ENCODE measurements at regions not wholly inside any gene's neighbourhood (a gene's known extent, or its start where the extent isn't known, plus 50 kb on each side); places are given as distances from the start of the nearest gene placed in this dataset.

- H3K27me3 ChIP-seq (replicated peaks; ENCODE audit: control insufficient read depth, insufficient read depth, low read length): no peaks in the 10 kb centered on the region; the same call in 1 of the 2 replicates
- TF ChIP-seq, protein P1, sequence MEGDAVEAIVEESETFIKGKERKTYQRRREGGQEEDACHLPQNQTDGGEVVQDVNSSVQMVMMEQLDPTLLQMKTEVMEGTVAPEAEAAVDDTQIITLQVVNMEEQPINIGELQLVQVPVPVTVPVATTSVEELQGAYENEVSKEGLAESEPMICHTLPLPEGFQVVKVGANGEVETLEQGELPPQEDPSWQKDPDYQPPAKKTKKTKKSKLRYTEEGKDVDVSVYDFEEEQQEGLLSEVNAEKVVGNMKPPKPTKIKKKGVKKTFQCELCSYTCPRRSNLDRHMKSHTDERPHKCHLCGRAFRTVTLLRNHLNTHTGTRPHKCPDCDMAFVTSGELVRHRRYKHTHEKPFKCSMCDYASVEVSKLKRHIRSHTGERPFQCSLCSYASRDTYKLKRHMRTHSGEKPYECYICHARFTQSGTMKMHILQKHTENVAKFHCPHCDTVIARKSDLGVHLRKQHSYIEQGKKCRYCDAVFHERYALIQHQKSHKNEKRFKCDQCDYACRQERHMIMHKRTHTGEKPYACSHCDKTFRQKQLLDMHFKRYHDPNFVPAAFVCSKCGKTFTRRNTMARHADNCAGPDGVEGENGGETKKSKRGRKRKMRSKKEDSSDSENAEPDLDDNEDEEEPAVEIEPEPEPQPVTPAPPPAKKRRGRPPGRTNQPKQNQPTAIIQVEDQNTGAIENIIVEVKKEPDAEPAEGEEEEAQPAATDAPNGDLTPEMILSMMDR (IDR thresholded peaks at IDR 0.05; ENCODE audit: insufficient read depth, low read length, poor library complexity, severe bottlenecking): no peak
- no peak overlapping the region for H3K4me3 ChIP-seq (replicated peaks; ENCODE audit: low read depth, low read length)
- H3K36me3 ChIP-seq (ENCODE audit: control insufficient read depth, insufficient read depth, low read length): no peaks in the 10 kb centered on the region
- no peak for DNase-seq (ENCODE audit: extremely low read depth, insufficient read length)
These were observed 116.3 kb downstream of the MAF start for GRCh38 chr16:79484237-79484636.

- no peak for DNase-seq (ENCODE audit: extremely low read depth, insufficient read length)
- TF ChIP-seq, protein P1 (IDR thresholded peaks at IDR 0.05; ENCODE audit: insufficient read depth, low read length, poor library complexity, severe bottlenecking): no peak
- no peak overlapping the region for H3K4me3 ChIP-seq (replicated peaks; ENCODE audit: low read depth, low read length)
- no peaks in the 10 kb centered on the region for H3K36me3 ChIP-seq (ENCODE audit: control insufficient read depth, insufficient read depth, low read length)
- no peaks in the 10 kb centered on the region; the same call in 1 of the 2 replicates for H3K27me3 ChIP-seq (replicated peaks; ENCODE audit: control insufficient read depth, insufficient read depth, low read length)
These were observed 117.2 kb downstream of the MAF start for GRCh38 chr16:79483336-79483735.

GRCh38 chr16:79482011-79482410 lies 118.5 kb downstream of the MAF start:
- DNase-seq (ENCODE audit: extremely low read depth, insufficient read length): no peak
- TF ChIP-seq, protein P1 (IDR thresholded peaks at IDR 0.05; ENCODE audit: insufficient read depth, low read length, poor library complexity, severe bottlenecking): no peak
- no peak overlapping the region for H3K4me3 ChIP-seq (replicated peaks; ENCODE audit: low read depth, low read length)
- H3K36me3 ChIP-seq (ENCODE audit: control insufficient read depth, insufficient read depth, low read length): no peaks in the 10 kb centered on the region
- H3K27me3 ChIP-seq (replicated peaks; ENCODE audit: control insufficient read depth, insufficient read depth, low read length): no peaks in the 10 kb centered on the region; the same call in 1 of the 2 replicates

DNA sequence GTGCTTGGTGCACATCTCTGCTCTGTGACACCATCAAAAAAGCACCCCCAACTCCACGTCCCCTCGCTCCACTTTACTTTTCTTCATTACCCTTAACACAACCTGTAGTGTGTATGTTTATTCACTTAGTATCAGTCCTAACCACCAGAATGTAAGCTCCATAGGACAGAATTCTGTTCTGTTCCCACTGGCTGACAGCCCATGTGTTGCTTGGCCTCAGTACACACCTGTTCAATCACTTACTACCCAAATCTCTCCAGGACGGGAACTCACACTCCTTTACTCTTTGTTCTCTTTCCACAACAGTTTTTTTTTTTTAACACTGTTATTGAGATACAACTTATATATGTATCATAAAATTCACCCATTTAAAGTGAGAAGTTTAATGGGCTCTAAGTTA lies 119.6 kb downstream of the MAF start:
- no peaks in the 10 kb centered on the region for H3K36me3 ChIP-seq (ENCODE audit: control insufficient read depth, insufficient read depth, low read length)
- H3K27me3 ChIP-seq (replicated peaks; ENCODE audit: control insufficient read depth, insufficient read depth, low read length): no peaks in the 10 kb centered on the region; the same call in none of the 2 replicates
- H3K4me3 ChIP-seq (replicated peaks; ENCODE audit: low read depth, low read length): no peak overlapping the region
- TF ChIP-seq, protein P1 (IDR thresholded peaks at IDR 0.05; ENCODE audit: insufficient read depth, low read length, poor library complexity, severe bottlenecking): no peak
- no peak for DNase-seq (ENCODE audit: extremely low read depth, insufficient read length)

DNA sequence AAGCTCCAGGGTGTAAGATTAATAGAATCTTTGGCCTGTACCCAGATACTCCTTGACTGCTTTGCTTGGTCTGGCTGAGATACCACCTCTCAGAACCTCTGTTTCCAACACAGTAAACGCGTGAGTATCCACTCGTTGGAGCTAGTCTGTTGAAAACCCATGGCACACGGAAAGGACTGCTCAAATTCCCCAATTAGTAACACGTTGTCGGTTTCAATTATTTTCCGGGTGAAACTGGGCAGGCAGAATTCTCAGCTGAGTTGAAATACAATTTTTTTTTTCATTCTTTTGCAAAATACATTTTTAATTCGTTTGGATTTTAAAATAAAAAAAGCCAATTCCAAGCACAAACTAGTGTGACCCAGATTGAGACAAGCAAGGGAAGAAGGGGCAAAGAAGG lies 120.5 kb downstream of the MAF start:
- DNase-seq (ENCODE audit: extremely low read depth, insufficient read length): no peak
- TF ChIP-seq, protein P1 (IDR thresholded peaks at IDR 0.05; ENCODE audit: insufficient read depth, low read length, poor library complexity, severe bottlenecking): no peak
- no peaks in the 10 kb centered on the region; the same call in none of the 2 replicates for H3K27me3 ChIP-seq (replicated peaks; ENCODE audit: control insufficient read depth, insufficient read depth, low read length)
- no peaks in the 10 kb centered on the region for H3K36me3 ChIP-seq (ENCODE audit: control insufficient read depth, insufficient read depth, low read length)
- H3K4me3 ChIP-seq (replicated peaks; ENCODE audit: low read depth, low read length): no peak overlapping the region

DNA sequence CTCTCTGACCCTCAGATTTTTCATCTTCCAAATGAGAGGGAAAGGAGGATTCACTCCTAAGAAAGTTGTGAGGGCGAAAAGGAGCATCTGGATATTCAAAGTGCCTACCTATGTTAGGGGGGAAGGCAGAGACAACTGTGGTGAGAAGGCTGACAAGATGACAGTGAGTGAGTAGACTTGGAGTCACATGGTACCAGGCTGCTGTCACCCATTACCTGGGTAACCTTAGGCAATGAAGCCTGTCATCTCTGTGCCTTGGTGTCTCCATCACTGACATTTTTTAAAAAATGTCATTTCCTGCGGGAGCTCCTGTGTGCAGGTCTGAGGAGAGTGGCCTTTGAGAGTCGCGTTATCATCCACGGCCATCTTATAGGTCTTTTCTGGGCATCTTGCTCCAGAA lies 124.0 kb downstream of the MAF start:
- no peak for DNase-seq (ENCODE audit: extremely low read depth, insufficient read length)
- Histone ChIP-seq H3K36me3 (ENCODE audit: control insufficient read depth, insufficient read depth, low read length) (no peaks in the 10 kb centered on the region), H3K27me3 (replicated peaks; ENCODE audit: control insufficient read depth, insufficient read depth, low read length) (no peaks in the 10 kb centered on the region; the same call in none of the 2 replicates), H3K4me3 (replicated peaks; ENCODE audit: low read depth, low read length) (no peak overlapping the region)
- TF ChIP-seq, protein P1 (IDR thresholded peaks at IDR 0.05; ENCODE audit: insufficient read depth, low read length, poor library complexity, severe bottlenecking): no peak
